K562 (cell line): ENCODE measurements at regions not wholly inside any gene's neighbourhood (a gene's known extent, or its start where the extent isn't known, plus 50 kb on each side); places are given as distances from the start of the nearest gene placed in this dataset.

Experiments
- ATAC-seq: fragments of 200-7000 bp; cut with Tn5 transposase; 3 replicates; pipeline ENCODE4 v1.9.1; 2020; ENCODE audit warnings: moderate library complexity
- BruUV-seq: library from RNA; stranded (reverse); fragments of 400-500 nt; replicated peaks from 2 replicates; lab custom pipeline; 2021; lab: Mats Ljungman, UMichigan
- CTCF ChIA-PET: fragments of 300-600 bp; formaldehyde crosslinking; extraction: SDS; loops from one replicate; lab custom pipeline; 2021; ENCODE audit warnings: low intra/inter-chr PET ratio; lab: Yijun Ruan, JAX
- POLR2A ChIA-PET: fragments of 300-600, 350-650 bp; sonication (Branson Sonifier 250); formaldehyde crosslinking; extraction: SDS; loops from one replicate; lab custom pipeline; 2021; ENCODE audit warnings: antibody characterized with exemption, inconsistent platforms; lab: Yijun Ruan, JAX
- DNase-seq, 4 experiments: peaks; one replicate each; pipeline versions ENCODE4 v3.0.0 to v3.0.0-alpha.2; 2011 to 2018; ENCODE audit warnings: low spot score in 3 of 4, mixed read lengths in 3 of 4; ENCODE audit errors: extremely low read depth in 1 of 4
- FAIRE-seq: peaks from 2 replicates; lab custom pipeline; 2011; peaks lifted over from hg19 to GRCh38; lab: Jason Lieb, UNC
- H2AFZ ChIP-seq: 2 replicates; pipeline ENCODE4 v1.6.0; 2011; ENCODE audit warnings: low read depth, low read length, control low read depth, inconsistent platforms
- H3K27ac ChIP-seq: fragments of 200-600 bp; 3 replicates; pipeline ENCODE4 v1.8.0; 2011; ENCODE audit warnings: low read depth, mild to moderate bottlenecking, control low read depth, inconsistent platforms, low read length, moderate library complexity, mixed read lengths; ENCODE audit errors: extremely low read depth
- H3K27me3 ChIP-seq, 2 experiments: fragments of 300-600 bp in 1 of 2; 2 replicates in 1 of 2; 3 replicates in 1 of 2; pipeline versions ENCODE4 v1.6.0 to v1.8.0; 2011; ENCODE audit warnings: inconsistent platforms in 2 of 2, low read length in 2 of 2, mild to moderate bottlenecking in 1 of 2, mixed read lengths in 1 of 2, moderate library complexity in 1 of 2; ENCODE audit not compliant: control insufficient read depth in 2 of 2, insufficient read depth in 2 of 2
- H3K36me3 ChIP-seq: fragments of 300-600 bp; 3 replicates; pipeline ENCODE4 v1.8.0; 2011; ENCODE audit warnings: mild to moderate bottlenecking, low read length, inconsistent platforms; ENCODE audit not compliant: control insufficient read depth, insufficient read depth
- H3K4me1 ChIP-seq, 2 experiments: fragments of 200-600 bp in 1 of 2; replicated peaks in 1 of 2; 2 replicates in 1 of 2; 3 replicates in 1 of 2; pipeline versions ENCODE4 v1.5.1 to v1.8.0; 2011; ENCODE audit warnings: inconsistent platforms in 2 of 2, low read length in 2 of 2, mild to moderate bottlenecking in 1 of 2, mixed read lengths in 1 of 2, moderate library complexity in 1 of 2; ENCODE audit not compliant: control insufficient read depth in 2 of 2, insufficient read depth in 2 of 2
- H3K4me2 ChIP-seq: 2 replicates; pipeline ENCODE4 v1.6.1; 2011; ENCODE audit warnings: low read length, control low read depth, inconsistent platforms, mixed read lengths; ENCODE audit not compliant: insufficient read depth
- H3K4me3 ChIP-seq: fragments of 200-600 bp; sonication (generic), shearing (Covaris generic); 2 replicates; pipeline ENCODE4 v1.5.1; 2016; ENCODE audit warnings: control low read depth, inconsistent platforms
- H3K79me2 ChIP-seq: fragments of 200-600 bp; 3 replicates; pipeline ENCODE4 v1.8.0; 2011; ENCODE audit warnings: low read length, inconsistent platforms; ENCODE audit not compliant: control insufficient read depth, insufficient read depth
- H3K9ac ChIP-seq, 2 experiments: 2 replicates each; pipeline versions ENCODE4 v1.6.0 to v1.6.1; 2011; ENCODE audit warnings: low read depth in 2 of 2, low read length in 2 of 2, control low read depth in 1 of 2, inconsistent platforms in 1 of 2, mild to moderate bottlenecking in 1 of 2, mixed read lengths in 1 of 2; ENCODE audit not compliant: insufficient read depth in 1 of 2
- H3K9me1 ChIP-seq: one replicate; pipeline ENCODE4 v1.6.0; 2011; ENCODE audit warnings: inconsistent platforms, mild to moderate bottlenecking, low read length, moderate library complexity; ENCODE audit not compliant: control insufficient read depth, insufficient read depth
- H3K9me3 ChIP-seq: replicated peaks from 2 replicates; pipeline ENCODE4 v1.5.1; 2011; ENCODE audit warnings: low read depth, low read length, inconsistent platforms; ENCODE audit not compliant: control insufficient read depth, insufficient read depth
- H4K20me1 ChIP-seq: replicated peaks from 2 replicates; pipeline ENCODE4 v1.6.1; 2011; ENCODE audit warnings: low read length, inconsistent platforms, mixed read lengths; ENCODE audit not compliant: control insufficient read depth, insufficient read depth
- BCOR ChIP-seq: fragments of 450-650 bp; IDR thresholded peaks from 2 replicates; pipeline ENCODE4 v1.6.1; 2016
- GABPB1 ChIP-seq: sonication (generic); formaldehyde crosslinking; IDR thresholded peaks from 2 replicates; pipeline ENCODE4 v1.8.0; 2022; ENCODE audit warnings: mild to moderate bottlenecking, missing genetic modification reagents
- IFI16 ChIP-seq: fragments of 250-450 bp; sonication (Bioruptor Pico); IDR thresholded peaks from 2 replicates; pipeline ENCODE4 v2.1.2; 2022; ENCODE audit warnings: mild to moderate bottlenecking, inconsistent platforms
- MCM3 ChIP-seq: fragments of 450-650 bp; IDR thresholded peaks from 2 replicates; pipeline ENCODE4 v1.6.1; 2016
- NFXL1 ChIP-seq: fragments of 450-650 bp; formaldehyde crosslinking; IDR thresholded peaks from 2 replicates; pipeline ENCODE4 v1.4.0; 2021; ENCODE audit warnings: mild to moderate bottlenecking
- POLR3A ChIP-seq: IDR thresholded peaks from 2 replicates; pipeline ENCODE4 v1.6.1; 2011; ENCODE audit warnings: borderline replicate concordance, mild to moderate bottlenecking, moderate library complexity; ENCODE audit not compliant: insufficient read length, insufficient read depth; ENCODE audit errors: extremely low read depth
- RAD51 ChIP-seq: fragments of 450-650 bp; IDR thresholded peaks from 2 replicates; pipeline ENCODE4 v1.7.1; 2016; ENCODE audit warnings: low read depth, mild to moderate bottlenecking, borderline replicate concordance
- ZNF696 ChIP-seq: fragments of 250-450 bp; sonication (Bioruptor Pico); conservative IDR thresholded peaks from 2 replicates; pipeline ENCODE4 v1.4.0; 2020; ENCODE audit warnings: mild to moderate bottlenecking, moderate library complexity
- WGBS: fragments of 100-300 bp; shearing (Covaris generic); methylation state at CpG from one replicate; pipeline ENCODE4 v1.1.6; 2016; ENCODE audit warnings: low coverage, mixed read lengths; ENCODE audit not compliant: insufficient coverage; ENCODE audit errors: missing lambda C conversion rate; 5-methylcytosine and 5-hydroxymethylcytosine counted together
- in situ Hi-C: fragments of 300-500 bp; cut with MboI; formaldehyde crosslinking; loops from 4 replicates; pipeline ENCODE4 v1.15.0; 2018; ENCODE audit warnings: inconsistent platforms, mixed read lengths
- intact Hi-C: fragments of 100-400 bp; cut with micrococcal nuclease; formaldehyde crosslinking; loops from 2 replicates; pipeline ENCODE4 v1.14.2; 2022

GRCh38 chr1:23638786-23639241 is 52.8 kb upstream of the RPL11 start (continued):
- TF ChIP-seq POLR3A: no peak
- TF ChIP-seq ZNF696 (CRISPR knock-in tag): no peak
- no peak for TF ChIP-seq MCM3
- TF ChIP-seq BCOR: peak; percentile 90
- no peak for TF ChIP-seq NFXL1 (CRISPR knock-in tag)

- peaks cover 8 to 24% of the 10 kb centered on the region in 2 experiments; a peak in 3 of 5 replicates for H3K27me3 ChIP-seq
- no peaks in the 10 kb centered on the region for H3K9me1 ChIP-seq
- peak; percentile 77 for ATAC-seq
- POLR2A ChIA-PET: interaction anchor here (0.6 to 1.9 kb wide), 7 partner anchors 12 to 117 kb away, joined by 3 to 10 read pairs (median 3); partner anchors contain the start of gene ID3
- no peak overlapping the region for H3K27ac ChIP-seq
- DNase-seq: peak; percentile 44 to 60 (median 50)
- WGBS: 4% methylated on average over 4 of the region's 4 CpGs
- H3K36me3 ChIP-seq: no peaks in the 10 kb centered on the region
- H4K20me1 ChIP-seq: peaks cover 4% of the 10 kb centered on the region; the same call in 1 of the 2 replicates
- intact Hi-C loops: no loop called here
- in situ Hi-C loops: loop anchor here (5.0 kb wide), 1 partner anchor 91 kb away; no protein-coding TSS in a partner anchor
- H3K4me3 ChIP-seq: no peak overlapping the region
- no peaks in the 10 kb centered on the region for H3K9me3 ChIP-seq
- H3K4me1 ChIP-seq: peaks cover 12 to 21% of the 10 kb centered on the region in 2 experiments; a peak in 3 of 5 replicates
- H3K9ac ChIP-seq: peak overlapping the region in 1 of 2 experiments; percentile 33; a peak in 2 of 4 replicates
- no peak overlapping the region; the same call in 1 of the 2 replicates for H3K4me2 ChIP-seq
- no peak overlapping the region; the same call in 1 of the 2 replicates for H2AFZ ChIP-seq
- CTCF ChIA-PET: interaction anchor here (0.6 to 6.5 kb wide), 6 partner anchors 10 to 667 kb away, joined by 3 to 147 read pairs (median 4); no protein-coding TSS in a partner anchor
- H3K79me2 ChIP-seq: no peaks in the 10 kb centered on the region
- TF ChIP-seq RAD51: 0 out of 2 replicates have a peak, but pooled peaks have one; percentile 29
- no peak for TF ChIP-seq IFI16 (CRISPR knock-in tag)
- no peak for TF ChIP-seq GABPB1 (CRISPR knock-in tag)
- no TSS peak for BruUV-seq
- no peak for FAIRE-seq
Measured at GRCh38 chr1:23638188-23638619, 53.4 kb upstream of the RPL11 start.
